ENCODE measurements at regions not wholly inside any gene's neighbourhood (a gene's known extent, or its start where the extent isn't known, plus 50 kb on each side); places are given as distances from the start of the nearest gene placed in this dataset.

DNA sequence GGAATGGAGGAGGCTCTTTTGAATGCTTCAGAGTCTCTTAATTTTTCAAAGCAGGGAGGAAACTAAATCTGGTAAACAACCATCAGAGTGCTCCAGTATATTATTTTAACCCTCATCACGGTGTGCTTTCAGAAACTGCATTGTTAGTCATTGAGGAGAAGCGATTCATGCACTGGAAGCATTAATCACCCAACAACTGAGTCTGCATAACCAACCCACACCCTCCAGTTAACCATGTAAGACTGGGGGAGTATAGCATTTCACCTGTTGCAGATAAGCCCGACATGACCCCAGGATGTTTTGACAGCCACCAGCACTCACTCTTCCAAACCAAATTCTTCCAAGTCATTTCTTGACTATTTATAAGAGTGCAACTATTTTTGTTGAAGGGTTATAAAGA is 257.6 kb downstream of the GATA3 start:
- no peak for FAIRE-seq
- no peak overlapping the region for H2AFZ ChIP-seq (ENCODE audit: low read depth, low read length)
- intact Hi-C loops (cut with micrococcal nuclease): no loop called here
- H3K36me3 ChIP-seq (ENCODE audit: control insufficient read depth in 2 of 2, extremely low read depth in 1 of 2, insufficient read depth in 2 of 2, low read length in 2 of 2): no peaks in the 10 kb centered on the region
- no peaks in the 10 kb centered on the region for H3K9me3 ChIP-seq (replicated peaks; ENCODE audit: control insufficient read depth, insufficient read depth, low read length)
- ChIA-PET CTCF (no interaction called here), POLR2A (no interaction called here)
- no peaks in the 10 kb centered on the region for H3K9me1 ChIP-seq (replicated peaks; ENCODE audit: control insufficient read depth, extremely low read depth, insufficient read depth, low read length)
- no peak for TF ChIP-seq GATA2 (IDR thresholded peaks at IDR 0.05; ENCODE audit: insufficient read depth, insufficient read length, low read depth, low read length)
- no peak for TF ChIP-seq JUN (IDR thresholded peaks at IDR 0.05; ENCODE audit: borderline replicate concordance, insufficient read depth, insufficient read length, low read depth)
- TF ChIP-seq, protein P1, sequence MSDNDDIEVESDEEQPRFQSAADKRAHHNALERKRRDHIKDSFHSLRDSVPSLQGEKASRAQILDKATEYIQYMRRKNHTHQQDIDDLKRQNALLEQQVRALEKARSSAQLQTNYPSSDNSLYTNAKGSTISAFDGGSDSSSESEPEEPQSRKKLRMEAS (IDR thresholded peaks at IDR 0.05; ENCODE audit: insufficient read depth, insufficient read length): no peak
- TF ChIP-seq EZH2 (IDR thresholded peaks at IDR 0.05; ENCODE audit: borderline replicate concordance, low read depth, low read length, severe bottlenecking): no peak
- TF ChIP-seq FOS (IDR thresholded peaks at IDR 0.05; ENCODE audit: borderline replicate concordance, insufficient read depth, low read length): no peak
- no peak for TF ChIP-seq POLR2AphosphoS5 (IDR thresholded peaks at IDR 0.05; ENCODE audit: insufficient read depth, low read depth, low read length)
- TF ChIP-seq POLR2A (IDR thresholded peaks at IDR 0.05; ENCODE audit: low read depth, low read length): no peak
- TF ChIP-seq MYC (IDR thresholded peaks at IDR 0.05; ENCODE audit: low read depth, low read length): no peak
- TF ChIP-seq, protein P2, sequence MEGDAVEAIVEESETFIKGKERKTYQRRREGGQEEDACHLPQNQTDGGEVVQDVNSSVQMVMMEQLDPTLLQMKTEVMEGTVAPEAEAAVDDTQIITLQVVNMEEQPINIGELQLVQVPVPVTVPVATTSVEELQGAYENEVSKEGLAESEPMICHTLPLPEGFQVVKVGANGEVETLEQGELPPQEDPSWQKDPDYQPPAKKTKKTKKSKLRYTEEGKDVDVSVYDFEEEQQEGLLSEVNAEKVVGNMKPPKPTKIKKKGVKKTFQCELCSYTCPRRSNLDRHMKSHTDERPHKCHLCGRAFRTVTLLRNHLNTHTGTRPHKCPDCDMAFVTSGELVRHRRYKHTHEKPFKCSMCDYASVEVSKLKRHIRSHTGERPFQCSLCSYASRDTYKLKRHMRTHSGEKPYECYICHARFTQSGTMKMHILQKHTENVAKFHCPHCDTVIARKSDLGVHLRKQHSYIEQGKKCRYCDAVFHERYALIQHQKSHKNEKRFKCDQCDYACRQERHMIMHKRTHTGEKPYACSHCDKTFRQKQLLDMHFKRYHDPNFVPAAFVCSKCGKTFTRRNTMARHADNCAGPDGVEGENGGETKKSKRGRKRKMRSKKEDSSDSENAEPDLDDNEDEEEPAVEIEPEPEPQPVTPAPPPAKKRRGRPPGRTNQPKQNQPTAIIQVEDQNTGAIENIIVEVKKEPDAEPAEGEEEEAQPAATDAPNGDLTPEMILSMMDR (IDR thresholded peaks at IDR 0.05; ENCODE audit: extremely low read depth in 1 of 2, insufficient read depth in 1 of 2, low read depth in 1 of 2, low read length in 2 of 2): no peak
- no peak overlapping the region for H3K4me3 ChIP-seq (replicated peaks in 1 of 3; ENCODE audit: insufficient read depth in 1 of 3, low read depth in 1 of 3, low read length in 3 of 3)
- no peak overlapping the region for H3K4me2 ChIP-seq (ENCODE audit: insufficient read depth, low read length)
- DNase-seq (ENCODE audit: low read depth, low spot score): no peak
- dilution Hi-C loops (cut with MboI; ENCODE audit: extremely low pct_ligation_motif_present, low sequenced_read_pairs): no loop called here
- H3K9ac ChIP-seq (replicated peaks; ENCODE audit: extremely low read depth, insufficient read depth, low read length): no peak overlapping the region
- H3K79me2 ChIP-seq (ENCODE audit: control insufficient read depth, insufficient read depth, low read length): no peaks in the 10 kb centered on the region
- no TSS peak for BruUV-seq (replicated peaks)
- H3K27me3 ChIP-seq (ENCODE audit: control insufficient read depth in 2 of 2, insufficient read depth in 2 of 2, low read length in 2 of 2): peaks cover 0 to 7% of the 10 kb centered on the region in 2 experiments
- H3K4me1 ChIP-seq (ENCODE audit: control insufficient read depth, extremely low read depth, insufficient read depth, low read length): no peaks in the 10 kb centered on the region
- no peaks in the 10 kb centered on the region for H4K20me1 ChIP-seq (replicated peaks; ENCODE audit: control insufficient read depth, extremely low read depth, insufficient read depth, low read length)
- H3K27ac ChIP-seq (ENCODE audit: insufficient read depth, low read depth, low read length): no peak overlapping the region

Data from endothelial cell of umbilical vein (primary cell).